OCI-LY1 (cell line): ENCODE measurements at regions not wholly inside any gene's neighbourhood (a gene's known extent, or its start where the extent isn't known, plus 50 kb on each side); places are given as distances from the start of the nearest gene placed in this dataset.

ENCODE experiments used
- EZH2 ChIP-seq: fragments of 200-600 bp; sonication (generic), shearing (Covaris generic); IDR thresholded peaks from 2 replicates; pipeline ENCODE4 v1.8.0; 2017; ENCODE audit warnings: borderline replicate concordance, mixed run types, mild to moderate bottlenecking, antibody characterized with exemption, low read length, moderate library complexity, mixed read lengths
- TF ChIP-seq, protein P1 (sequence below): fragments of 200-600 bp; sonication (generic), shearing (Covaris generic); IDR thresholded peaks from 2 replicates; pipeline ENCODE4 v1.5.1; 2017; ENCODE audit warnings: mild to moderate bottlenecking, antibody characterized with exemption, low read length, moderate library complexity, mixed read lengths

DNA sequence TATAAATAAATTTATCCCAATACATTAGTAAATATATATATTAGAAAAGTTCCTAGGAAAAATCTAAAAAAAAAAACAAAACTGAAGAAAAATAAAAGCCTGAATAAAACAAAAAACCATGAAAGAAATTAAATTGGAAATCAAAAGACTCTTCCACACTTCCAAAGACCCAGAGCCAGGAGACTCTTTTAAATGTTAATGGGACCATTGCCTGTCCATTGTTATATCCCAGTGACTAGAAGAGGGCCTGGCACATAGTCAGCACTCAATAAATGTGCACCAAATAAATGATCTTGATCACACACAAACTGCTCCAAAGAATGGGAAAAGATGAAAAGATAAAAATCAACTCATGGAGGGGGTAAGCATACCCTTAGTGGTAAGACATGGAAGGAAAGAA, 51.3 kb upstream of the CLDN18 start:
- TF ChIP-seq, protein P1, sequence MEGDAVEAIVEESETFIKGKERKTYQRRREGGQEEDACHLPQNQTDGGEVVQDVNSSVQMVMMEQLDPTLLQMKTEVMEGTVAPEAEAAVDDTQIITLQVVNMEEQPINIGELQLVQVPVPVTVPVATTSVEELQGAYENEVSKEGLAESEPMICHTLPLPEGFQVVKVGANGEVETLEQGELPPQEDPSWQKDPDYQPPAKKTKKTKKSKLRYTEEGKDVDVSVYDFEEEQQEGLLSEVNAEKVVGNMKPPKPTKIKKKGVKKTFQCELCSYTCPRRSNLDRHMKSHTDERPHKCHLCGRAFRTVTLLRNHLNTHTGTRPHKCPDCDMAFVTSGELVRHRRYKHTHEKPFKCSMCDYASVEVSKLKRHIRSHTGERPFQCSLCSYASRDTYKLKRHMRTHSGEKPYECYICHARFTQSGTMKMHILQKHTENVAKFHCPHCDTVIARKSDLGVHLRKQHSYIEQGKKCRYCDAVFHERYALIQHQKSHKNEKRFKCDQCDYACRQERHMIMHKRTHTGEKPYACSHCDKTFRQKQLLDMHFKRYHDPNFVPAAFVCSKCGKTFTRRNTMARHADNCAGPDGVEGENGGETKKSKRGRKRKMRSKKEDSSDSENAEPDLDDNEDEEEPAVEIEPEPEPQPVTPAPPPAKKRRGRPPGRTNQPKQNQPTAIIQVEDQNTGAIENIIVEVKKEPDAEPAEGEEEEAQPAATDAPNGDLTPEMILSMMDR = no peak
- TF ChIP-seq EZH2 = no peak
